HepG2 (cell line): ENCODE measurements at regions not wholly inside any gene's neighbourhood (a gene's known extent, or its start where the extent isn't known, plus 50 kb on each side); places are given as distances from the start of the nearest gene placed in this dataset.

Source experiments
- ATAD3A ChIP-seq: sonication (generic); formaldehyde crosslinking; IDR thresholded peaks from 2 replicates; pipeline ENCODE4 v1.4.0; 2020; ENCODE audit warnings: missing genetic modification reagents
- CREM ChIP-seq, 2 experiments: sonication (generic) in 1 of 2; formaldehyde crosslinking in 1 of 2; IDR thresholded peaks; 2 replicates each; pipeline versions ENCODE4 v1.4.0 to v1.6.1; 2016 to 2020; ENCODE audit warnings: antibody characterized with exemption in 1 of 2, mild to moderate bottlenecking in 1 of 2, missing genetic modification reagents in 1 of 2
- PHF8 ChIP-seq: sonication (generic); formaldehyde crosslinking; IDR thresholded peaks from 2 replicates; pipeline ENCODE4 v1.5.0; 2020; ENCODE audit warnings: missing genetic modification reagents
- TF ChIP-seq, protein P1 (sequence below): sonication (generic); formaldehyde crosslinking; IDR thresholded peaks from 2 replicates; pipeline ENCODE4 v1.4.0; 2020; ENCODE audit warnings: missing genetic modification reagents, mild to moderate bottlenecking, borderline replicate concordance
- TF ChIP-seq, protein P2 (sequence below): sonication (generic); formaldehyde crosslinking; IDR thresholded peaks from 2 replicates; pipeline ENCODE4 v1.5.0; 2020; ENCODE audit warnings: mild to moderate bottlenecking, missing genetic modification reagents
- TF ChIP-seq, protein P3 (sequence below): sonication (generic); formaldehyde crosslinking; IDR thresholded peaks from 2 replicates; pipeline ENCODE4 v1.9.0; 2021; ENCODE audit warnings: missing genetic modification reagents, borderline replicate concordance
- TF ChIP-seq, protein P4 (sequence below): sonication (generic); formaldehyde crosslinking; IDR thresholded peaks from 2 replicates; pipeline ENCODE4 v1.5.1; 2020; ENCODE audit warnings: mild to moderate bottlenecking, missing genetic modification reagents

DNA sequence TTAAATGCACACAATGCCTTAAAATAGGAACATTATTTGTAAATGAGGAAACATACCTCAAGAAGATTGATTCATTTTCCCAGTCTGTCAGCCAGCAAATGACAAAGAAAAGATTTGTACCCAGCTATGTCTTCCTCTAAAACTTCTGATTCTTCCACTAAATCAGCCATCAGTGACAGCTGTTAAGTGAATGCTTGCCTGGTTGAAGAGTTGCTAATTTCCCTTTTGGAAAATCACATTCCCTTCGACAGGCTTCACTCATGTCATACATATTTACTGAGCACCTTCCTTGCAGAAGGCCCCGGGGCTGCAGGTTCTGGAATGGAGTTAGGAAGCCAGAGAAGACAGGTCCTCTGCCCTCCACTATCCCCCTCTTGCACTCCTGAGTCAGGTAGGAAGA, 112.0 kb upstream of the SLC66A3 start (continued):
- TF ChIP-seq, protein P1, sequence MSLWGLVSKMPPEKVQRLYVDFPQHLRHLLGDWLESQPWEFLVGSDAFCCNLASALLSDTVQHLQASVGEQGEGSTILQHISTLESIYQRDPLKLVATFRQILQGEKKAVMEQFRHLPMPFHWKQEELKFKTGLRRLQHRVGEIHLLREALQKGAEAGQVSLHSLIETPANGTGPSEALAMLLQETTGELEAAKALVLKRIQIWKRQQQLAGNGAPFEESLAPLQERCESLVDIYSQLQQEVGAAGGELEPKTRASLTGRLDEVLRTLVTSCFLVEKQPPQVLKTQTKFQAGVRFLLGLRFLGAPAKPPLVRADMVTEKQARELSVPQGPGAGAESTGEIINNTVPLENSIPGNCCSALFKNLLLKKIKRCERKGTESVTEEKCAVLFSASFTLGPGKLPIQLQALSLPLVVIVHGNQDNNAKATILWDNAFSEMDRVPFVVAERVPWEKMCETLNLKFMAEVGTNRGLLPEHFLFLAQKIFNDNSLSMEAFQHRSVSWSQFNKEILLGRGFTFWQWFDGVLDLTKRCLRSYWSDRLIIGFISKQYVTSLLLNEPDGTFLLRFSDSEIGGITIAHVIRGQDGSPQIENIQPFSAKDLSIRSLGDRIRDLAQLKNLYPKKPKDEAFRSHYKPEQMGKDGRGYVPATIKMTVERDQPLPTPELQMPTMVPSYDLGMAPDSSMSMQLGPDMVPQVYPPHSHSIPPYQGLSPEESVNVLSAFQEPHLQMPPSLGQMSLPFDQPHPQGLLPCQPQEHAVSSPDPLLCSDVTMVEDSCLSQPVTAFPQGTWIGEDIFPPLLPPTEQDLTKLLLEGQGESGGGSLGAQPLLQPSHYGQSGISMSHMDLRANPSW (CRISPR knock-in tag): no peak
- TF ChIP-seq, protein P2, sequence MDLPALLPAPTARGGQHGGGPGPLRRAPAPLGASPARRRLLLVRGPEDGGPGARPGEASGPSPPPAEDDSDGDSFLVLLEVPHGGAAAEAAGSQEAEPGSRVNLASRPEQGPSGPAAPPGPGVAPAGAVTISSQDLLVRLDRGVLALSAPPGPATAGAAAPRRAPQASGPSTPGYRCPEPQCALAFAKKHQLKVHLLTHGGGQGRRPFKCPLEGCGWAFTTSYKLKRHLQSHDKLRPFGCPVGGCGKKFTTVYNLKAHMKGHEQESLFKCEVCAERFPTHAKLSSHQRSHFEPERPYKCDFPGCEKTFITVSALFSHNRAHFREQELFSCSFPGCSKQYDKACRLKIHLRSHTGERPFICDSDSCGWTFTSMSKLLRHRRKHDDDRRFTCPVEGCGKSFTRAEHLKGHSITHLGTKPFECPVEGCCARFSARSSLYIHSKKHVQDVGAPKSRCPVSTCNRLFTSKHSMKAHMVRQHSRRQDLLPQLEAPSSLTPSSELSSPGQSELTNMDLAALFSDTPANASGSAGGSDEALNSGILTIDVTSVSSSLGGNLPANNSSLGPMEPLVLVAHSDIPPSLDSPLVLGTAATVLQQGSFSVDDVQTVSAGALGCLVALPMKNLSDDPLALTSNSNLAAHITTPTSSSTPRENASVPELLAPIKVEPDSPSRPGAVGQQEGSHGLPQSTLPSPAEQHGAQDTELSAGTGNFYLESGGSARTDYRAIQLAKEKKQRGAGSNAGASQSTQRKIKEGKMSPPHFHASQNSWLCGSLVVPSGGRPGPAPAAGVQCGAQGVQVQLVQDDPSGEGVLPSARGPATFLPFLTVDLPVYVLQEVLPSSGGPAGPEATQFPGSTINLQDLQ: no peak
- TF ChIP-seq, protein P3, sequence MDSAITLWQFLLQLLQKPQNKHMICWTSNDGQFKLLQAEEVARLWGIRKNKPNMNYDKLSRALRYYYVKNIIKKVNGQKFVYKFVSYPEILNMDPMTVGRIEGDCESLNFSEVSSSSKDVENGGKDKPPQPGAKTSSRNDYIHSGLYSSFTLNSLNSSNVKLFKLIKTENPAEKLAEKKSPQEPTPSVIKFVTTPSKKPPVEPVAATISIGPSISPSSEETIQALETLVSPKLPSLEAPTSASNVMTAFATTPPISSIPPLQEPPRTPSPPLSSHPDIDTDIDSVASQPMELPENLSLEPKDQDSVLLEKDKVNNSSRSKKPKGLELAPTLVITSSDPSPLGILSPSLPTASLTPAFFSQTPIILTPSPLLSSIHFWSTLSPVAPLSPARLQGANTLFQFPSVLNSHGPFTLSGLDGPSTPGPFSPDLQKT (CRISPR knock-in tag): no peak
- TF ChIP-seq PHF8 (CRISPR knock-in tag) (no peak), ATAD3A (CRISPR knock-in tag) (no peak), CREM (IDR thresholded peaks at IDR 0.05) (no peak), CREM (CRISPR knock-in tag; IDR thresholded peaks at IDR 0.05) (no peak)
- TF ChIP-seq, protein P4, sequence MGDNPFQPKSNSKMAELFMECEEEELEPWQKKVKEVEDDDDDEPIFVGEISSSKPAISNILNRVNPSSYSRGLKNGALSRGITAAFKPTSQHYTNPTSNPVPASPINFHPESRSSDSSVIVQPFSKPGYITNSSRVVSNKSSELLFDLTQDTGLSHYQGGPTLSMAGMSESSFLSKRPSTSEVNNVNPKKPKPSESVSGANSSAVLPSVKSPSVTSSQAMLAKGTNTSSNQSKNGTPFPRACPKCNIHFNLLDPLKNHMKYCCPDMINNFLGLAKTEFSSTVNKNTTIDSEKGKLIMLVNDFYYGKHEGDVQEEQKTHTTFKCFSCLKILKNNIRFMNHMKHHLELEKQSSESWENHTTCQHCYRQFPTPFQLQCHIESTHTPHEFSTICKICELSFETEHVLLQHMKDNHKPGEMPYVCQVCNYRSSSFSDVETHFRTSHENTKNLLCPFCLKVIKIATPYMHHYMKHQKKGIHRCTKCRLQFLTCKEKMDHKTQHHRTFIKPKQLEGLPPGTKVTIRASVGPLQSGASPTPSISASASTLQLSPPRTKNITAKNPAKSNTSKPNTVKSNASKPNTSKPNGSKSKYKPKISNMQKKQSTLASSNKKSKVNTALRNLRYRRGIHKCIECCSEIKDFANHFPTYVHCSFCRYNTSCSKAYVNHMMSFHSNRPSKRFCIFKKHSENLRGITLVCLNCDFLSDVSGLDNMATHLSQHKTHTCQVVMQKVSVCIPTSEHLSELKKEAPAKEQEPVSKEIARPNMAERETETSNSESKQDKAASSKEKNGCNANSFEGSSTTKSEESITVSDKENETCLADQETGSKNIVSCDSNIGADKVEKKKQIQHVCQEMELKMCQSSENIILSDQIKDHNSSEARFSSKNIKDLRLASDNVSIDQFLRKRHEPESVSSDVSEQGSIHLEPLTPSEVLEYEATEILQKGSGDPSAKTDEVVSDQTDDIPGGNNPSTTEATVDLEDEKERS (CRISPR knock-in tag): no peak
